Fibroblast of skin of abdomen (primary cell): ENCODE measurements at regions not wholly inside any gene's neighbourhood (a gene's known extent, or its start where the extent isn't known, plus 50 kb on each side); places are given as distances from the start of the nearest gene placed in this dataset.

ENCODE experiments used
- DNase-seq: peaks from one replicate; pipeline ENCODE4 v3.0.0-alpha.2; 2013

DNA sequence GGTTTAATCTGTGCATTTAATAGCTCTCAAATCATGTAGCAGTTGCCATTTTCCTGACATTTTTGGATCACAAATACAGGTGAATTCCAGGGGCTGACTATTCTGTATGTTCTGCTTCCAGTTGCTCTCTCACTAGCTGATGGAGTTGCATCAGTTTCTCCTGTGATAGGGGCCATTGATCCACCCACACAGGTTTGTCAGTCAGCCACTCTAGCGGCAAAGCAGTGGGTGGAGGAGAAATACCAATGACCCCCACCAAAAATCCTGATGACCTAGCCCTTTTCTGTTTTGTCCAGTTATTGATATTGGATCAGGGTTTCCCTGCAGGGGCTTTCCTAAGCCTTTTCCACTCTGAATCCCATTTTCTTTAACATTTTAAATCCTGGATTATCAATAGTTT lies 72.3 kb upstream of the BTN3A2 start:
- DNase-seq = no peak

DNA sequence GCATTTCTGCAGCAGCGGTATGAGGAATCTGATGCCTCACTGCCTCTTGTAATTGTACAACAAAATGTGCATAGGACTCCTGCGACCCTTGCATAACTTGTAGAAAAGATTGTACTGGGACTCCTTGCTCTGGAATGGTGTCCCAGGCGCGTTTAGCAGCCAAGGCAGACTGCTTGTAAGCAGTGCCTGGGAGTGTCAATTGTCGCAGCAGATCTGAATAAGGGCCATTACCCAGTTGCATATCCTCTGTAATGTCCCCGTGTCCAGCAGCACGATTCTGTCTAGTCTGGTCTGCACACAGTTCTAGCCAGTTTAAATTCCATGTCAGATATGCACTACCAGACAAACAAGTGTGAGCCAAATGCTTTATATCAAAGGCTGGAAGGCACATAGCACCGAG lies 70.7 kb upstream of the BTN3A2 start:
- DNase-seq = no peak

DNA sequence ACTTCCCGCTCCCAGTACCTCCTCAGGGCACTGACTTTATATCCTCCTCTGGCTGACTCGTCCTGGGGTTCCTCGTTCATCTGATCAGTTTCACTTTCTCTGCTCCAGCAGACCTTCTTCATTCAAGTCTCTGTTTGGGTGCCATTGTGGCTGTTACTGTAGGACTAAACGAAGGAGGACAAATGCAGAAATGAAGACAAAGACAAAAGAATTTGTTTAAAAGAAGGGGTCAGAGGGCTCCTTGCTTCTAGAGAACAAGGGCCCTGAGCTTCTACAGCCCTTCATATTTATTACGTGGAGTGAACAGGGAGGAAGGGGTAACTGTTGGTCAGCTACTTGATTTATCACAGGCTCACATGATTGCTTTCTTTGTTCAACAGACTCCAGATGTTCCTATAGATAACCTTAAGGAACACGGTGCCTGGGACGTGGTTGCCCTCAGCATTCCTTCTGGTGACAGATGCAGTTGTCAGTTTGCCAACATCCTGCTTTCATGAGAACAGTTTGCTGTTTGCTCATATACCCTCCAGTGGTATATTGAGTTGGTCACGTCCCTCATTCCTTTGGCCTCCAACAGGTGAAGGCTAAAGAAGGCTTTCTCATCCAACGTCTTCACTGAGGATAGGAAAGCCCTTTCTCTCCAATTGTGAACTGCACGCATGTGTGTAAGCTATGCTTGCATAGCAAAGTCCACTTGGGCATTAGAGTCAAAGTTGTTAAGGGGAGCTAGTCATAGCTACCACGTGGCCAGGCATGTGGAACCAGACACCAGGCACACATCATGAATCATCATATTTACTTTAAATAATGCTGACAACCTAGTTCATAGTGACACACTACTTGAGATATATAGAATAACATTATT lies 69.1 kb upstream of the BTN3A2 start:
- DNase-seq = peak; percentile 61

DNA sequence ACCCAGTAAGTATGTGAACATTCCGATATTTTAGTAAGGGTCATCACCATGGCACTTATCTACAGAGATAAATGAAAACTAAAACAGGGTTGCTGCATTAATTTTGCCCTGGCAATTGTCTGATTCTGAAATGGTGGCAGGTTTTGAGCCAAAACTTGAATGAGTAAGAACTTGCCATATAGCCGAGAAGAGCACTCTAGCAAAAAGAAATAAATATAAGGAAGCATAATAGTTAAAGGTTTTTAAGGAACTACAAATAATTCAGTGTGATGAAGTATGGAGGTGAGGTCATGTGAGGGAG lies 68.5 kb upstream of the BTN3A2 start:
- DNase-seq = no peak

DNA sequence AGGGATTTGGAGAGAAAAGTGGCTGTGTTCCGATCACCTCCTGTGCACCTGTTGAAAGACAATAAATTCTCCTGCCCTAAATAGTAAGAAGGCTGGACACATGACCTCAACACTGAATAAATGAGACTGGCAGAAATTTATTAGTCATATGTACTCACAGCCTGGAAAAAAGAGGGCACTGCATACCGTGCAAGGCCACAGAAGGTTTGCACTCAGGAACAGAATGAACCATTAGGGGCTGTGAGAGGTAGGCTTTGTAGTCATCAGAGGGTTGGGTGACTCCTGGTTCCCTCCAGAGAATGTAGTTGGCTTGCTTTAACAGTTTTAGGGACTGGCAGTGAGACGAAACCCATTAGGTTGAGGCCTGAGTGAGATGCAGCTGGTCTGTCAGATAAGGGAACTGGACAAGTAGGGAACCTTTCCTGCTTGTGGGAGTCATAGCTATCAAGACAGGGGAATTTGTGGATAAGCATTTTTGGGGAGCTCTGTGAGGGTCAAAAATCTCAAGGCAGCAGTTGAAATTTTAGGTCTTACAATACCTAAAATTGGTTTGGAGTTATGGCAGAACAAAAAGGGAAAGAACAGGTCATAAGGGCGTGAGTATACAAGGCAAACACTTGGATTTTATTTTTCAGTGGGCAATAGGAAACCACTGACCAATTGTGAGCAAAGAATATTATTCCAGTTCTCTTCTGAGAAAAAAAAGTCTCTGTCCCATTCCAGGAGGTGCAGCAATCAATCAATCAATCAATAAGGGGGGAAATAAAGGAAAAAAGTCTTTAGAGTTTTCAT lies 67.9 kb upstream of the BTN3A2 start:
- no peak for DNase-seq

DNA sequence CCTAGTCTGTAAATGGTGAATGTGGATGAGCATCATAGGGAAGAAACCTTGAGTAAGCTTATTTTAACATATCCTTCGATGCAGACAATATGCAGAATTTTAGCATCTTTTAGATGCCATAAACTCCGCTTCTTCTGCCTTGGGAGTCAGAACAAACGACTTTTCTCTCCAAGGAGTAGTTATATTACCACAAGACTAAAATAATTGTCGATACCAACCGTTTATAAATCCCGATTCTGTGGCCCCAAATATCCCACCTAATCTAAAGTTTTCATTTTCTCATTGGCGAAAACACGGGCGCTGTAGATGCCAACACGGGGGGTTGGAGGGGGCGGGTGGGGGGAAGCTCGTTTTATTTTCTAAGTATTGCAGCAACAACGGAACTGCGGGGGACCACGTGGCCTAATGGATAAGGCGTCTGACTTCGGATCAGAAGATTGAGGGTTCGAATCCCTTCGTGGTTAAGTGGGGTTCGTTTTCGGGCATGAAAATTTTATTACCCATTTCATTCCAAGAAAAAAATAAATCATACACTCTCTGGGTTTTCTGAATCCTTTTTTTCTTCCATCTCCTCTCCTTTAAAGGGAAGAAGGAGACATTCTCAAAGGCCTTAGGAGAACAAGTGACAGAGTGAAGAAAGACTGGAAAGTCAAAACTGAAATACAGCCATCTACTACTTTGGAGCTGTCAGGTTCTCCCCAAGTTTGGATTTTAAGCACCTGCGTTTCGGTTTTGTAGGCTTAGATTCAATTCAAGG lies 65.5 kb upstream of the BTN3A2 start:
- DNase-seq = no peak

DNA sequence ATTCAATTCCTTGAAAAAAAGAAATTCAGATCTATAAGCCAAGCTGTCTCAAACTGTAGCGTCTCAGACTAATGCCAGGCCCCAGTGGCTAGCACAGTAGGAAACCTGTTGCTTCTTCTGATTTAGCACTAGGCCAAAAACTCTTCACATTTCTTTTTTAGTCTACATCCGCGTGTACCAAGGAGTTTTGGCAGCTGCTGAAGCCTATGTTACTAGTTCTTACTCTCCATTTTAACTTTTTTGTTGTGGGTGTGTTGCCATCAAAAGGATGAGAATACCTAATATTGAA lies 65.0 kb upstream of the BTN3A2 start:
- DNase-seq = no peak

DNA sequence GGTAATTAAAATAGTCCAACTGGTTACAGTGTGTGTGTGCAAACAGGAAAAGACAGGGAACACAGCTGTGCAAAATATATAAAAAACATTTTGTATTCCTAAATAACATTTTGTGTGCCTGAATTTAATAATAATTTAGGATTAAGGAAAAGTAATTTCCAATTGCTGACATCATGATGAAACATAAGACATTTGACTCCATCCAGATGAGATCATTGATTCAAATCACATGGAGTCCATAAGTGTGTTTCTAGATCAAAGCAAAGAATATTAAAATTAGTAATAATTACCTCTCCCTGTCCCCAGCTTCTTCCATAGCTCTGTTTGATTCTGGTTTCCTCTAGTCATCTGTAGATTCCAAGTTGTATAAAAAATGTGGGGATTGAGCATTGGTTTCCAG lies 64.6 kb upstream of the BTN3A2 start:
- no peak for DNase-seq

DNA sequence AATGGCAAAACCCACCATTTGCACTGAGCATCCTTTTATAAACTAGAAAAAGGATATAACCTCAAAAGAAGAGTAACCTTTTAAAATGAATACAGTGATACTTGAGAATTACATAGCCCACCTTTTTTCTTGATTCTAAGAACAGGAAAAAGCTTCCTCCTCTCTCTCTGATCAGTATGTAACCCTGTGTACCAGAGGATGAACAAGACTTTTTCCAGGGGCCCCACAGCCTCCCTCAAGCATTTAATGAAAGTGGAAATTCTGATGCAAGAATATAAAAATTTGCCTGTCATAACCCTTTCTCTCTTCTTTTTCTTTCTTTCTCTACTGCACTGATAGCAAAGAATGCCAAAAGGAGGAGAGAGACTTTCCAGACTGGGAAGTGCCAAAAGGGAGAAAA lies 64.2 kb upstream of the BTN3A2 start:
- DNase-seq = no peak

DNA sequence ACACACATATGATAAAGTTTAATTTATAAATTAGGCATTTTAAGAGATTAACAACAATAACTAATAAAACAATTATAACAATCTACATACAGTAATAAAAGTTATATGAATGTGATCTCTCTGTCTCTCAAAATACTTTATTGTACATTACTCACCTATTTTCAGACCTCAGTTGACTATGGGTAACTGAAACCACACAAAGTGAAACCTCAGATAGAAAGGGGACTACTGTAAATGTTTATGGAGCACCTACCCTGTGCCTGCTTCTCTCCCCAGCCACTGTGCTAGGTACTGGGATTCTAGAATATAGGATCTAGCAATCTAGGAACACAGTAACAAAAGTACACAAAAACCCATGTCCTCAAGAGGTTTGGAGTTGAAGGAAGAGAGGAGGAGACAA lies 63.4 kb upstream of the BTN3A2 start:
- DNase-seq = no peak

DNA sequence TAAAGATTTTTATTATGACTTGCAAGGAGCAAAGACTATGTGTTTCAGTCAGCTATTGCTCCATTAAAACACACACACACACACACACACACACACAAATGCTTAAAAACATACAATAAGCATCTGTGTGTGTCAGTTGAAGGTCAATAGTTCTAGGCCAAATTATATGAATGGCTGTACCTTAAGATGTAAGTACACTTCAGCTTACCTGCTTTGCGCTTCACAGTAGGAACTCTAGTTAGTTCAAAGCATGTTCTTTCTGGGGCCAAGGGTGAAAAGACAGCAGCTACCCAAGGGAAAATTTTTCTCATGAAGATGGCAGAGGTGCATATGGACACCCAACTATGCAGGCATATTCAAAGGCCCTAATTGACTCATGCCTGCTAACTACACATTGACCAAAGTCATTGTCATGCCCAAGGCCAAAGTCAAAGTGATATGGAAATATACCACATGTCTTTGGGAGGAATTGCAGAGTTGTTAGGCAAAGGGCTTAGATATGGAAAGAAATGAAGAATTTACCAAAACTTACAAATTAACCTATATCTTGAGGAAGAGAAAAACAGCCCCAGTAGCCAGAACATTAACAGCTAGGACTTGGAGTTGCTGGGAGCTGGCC lies 61.9 kb upstream of the BTN3A2 start:
- DNase-seq = no peak

DNA sequence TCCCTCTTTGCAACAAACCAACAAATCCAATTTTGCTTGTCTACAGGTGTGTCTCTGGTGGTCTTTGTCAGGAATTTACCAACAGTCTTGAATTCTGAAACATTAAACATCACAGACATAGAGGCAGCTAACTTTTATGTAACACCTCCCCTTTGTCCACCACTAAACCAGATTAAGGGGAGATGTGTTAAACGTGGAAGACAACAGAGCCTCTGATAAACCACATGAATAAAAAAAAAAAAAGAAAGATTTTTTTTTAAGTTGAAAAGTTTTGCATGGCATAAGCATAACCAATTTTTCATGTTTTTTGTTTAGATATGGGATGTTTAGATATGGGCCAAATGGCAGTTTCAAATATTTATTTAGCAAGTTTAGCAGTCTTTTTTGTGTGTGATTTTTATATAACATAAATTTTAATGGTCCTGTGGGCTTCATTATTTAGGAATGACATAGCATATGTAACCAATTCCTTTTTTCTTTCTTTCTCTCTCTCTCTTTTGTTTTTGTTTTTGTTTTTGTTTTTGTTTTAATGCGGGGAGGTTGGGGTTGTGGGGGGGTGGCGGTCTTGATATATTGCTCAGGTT lies 60.7 kb upstream of the BTN3A2 start:
- no peak for DNase-seq

DNA sequence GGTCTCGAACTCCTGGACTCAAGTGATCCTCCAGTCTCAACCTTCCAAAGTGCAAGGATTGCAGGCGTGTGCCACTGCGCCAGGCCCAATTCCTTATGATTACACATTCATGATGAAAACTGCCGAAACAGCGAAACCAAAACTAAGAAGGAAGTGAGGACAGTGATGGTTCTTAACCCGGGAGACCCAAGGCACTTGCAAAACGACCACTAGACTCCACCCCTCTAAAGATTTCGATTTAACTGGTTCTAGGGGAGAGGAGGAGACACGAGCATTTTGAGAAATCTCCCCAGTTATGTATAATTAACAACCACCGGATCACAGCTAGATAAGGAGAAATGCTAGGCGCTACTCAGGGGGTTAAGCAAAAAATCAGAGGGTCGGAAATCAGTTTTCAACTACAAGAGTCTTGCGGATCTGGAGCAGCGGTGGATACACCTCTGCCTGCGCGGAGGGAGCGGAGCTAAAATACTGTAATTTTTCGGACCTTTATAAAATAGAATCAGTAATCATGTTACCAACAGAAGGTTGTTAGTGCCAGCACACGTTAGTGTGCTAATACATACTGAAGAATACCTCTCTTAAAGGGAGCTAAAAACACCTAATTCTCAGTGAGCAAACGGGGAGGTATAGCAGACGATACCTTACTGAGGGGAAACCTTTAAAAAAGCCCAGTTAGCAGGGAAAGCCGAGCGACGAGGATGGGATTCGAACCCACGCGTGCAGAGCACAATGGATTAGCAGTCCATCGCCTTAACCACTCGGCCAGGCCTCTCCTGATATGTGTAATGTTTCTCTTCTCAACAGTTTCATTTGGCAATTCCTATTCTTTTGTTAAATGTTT lies 60.0 kb upstream of the BTN3A2 start:
- DNase-seq = peak; percentile 49

DNA sequence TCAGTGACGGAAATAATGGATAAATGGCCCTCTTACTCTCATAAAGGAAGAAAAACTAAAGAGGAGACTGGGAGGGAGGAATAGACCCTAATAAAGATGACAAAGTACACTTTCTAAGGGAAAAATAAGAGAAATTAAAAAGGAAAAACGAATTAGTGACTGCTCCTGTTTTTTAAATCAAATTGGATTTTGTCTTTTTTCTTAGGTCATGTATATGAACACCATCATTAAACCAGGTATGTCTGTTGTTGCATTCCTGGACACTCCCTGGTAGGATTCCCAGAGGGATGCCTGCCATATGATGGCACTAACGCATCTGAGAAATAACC lies 59.4 kb upstream of the BTN3A2 start:
- no peak for DNase-seq

DNA sequence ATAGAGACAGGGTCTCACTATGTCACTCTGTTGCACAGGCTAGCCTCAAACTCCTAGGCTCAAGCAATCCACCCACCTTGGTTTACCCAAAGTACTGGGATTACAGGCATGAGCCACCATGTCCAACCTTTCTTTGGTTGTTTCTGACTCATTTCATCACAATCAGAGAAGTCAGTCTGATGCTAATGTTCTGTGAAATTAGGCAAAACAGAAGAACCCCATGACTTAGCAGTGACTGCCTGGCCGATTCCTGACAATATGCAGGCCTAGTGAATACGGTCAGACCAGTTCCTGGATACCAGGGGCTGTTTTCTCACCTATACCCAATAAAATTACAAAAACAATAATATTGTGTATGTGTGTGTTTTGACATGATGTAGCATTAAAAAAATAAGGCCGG lies 58.8 kb upstream of the BTN3A2 start:
- DNase-seq = no peak

DNA sequence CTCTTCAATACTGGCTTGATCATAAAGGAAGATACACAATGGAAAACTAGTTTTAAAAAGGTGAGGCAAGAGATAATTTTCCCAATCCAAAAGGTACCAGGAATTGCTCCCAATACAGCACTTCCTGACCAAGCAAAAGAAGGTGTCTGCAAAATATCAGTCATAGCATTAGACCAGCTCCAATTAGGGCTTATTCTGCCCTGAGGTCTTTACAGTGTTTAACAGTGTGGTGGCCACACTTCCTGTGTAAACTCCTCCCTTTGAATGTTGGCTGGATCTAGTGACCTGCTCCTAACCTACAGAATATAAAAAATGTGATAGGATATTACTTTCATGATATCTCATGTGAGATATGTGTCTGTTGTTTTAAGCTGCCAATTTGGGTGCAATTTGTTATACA lies 57.1 kb upstream of the BTN3A2 start:
- no peak for DNase-seq

DNA sequence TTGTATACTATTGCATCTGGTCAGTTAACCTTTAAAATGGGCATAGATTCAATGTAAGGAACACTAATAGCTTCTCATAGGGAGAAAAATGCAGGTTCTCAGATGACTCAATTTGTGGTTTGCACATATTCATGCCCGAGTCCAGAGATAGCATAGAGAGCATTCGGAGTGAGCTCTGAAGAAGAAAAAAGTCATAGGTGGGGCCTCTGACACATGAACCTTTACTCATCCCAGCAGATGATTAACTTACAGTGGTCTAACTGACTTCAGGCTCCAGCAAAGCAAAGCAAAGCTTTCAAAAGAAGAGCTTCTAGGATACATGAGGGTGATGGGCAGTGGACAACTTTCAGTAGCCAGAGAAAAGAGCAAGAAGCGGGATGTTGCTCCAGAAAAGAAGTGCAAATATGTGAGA lies 55.3 kb upstream of the BTN3A2 start:
- peak; percentile 82 for DNase-seq

DNA sequence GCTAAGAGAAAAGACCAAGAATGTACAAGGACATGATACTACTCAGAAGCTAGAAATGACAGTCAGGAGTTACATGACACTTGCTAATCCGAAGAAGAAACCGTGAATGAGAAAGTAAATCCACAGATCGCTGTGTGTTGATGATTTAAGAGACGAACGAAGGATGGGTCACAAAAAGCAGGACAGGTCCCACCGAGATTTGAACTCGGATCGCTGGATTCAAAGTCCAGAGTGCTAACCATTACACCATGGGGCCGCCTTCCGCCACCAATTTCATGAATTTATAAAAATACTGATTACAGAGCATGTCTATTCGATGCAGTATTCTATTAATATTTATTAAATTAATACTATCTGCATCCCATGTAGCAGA lies 54.0 kb upstream of the BTN3A2 start:
- peak; percentile 60 for DNase-seq

DNA sequence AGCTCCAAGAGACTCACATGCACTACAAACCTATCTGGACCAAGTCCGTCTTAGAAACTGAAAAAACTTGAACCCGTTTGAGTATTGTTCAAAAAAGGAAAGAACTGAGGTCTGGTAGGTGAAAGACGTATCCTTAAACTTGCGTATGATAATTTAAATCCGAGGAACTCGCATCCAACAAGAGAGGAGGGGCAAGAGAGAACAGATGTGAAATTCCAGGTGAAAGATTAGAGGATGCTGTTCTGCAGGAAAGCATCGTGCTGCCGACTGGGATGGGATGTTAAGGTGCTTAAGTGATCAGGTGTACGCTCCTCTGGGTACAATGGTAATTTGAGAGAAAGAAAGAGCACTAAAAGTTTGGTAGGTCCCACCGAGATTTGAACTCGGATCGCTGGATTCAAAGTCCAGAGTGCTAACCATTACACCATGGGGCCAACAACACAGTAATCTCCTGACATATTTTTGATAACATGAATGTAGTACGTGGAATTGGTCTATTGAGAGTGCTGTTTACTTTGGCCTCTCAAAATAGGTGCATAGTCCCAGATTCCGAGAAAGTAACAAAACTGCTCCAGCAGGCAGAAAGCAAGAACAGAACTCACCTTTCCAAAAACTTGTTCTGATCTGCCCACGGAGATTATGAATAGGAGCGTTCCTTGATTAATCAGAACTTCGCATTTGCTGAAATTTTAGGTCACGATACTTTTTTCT lies 53.5 kb upstream of the BTN3A2 start:
- DNase-seq = peak; percentile 76

DNA sequence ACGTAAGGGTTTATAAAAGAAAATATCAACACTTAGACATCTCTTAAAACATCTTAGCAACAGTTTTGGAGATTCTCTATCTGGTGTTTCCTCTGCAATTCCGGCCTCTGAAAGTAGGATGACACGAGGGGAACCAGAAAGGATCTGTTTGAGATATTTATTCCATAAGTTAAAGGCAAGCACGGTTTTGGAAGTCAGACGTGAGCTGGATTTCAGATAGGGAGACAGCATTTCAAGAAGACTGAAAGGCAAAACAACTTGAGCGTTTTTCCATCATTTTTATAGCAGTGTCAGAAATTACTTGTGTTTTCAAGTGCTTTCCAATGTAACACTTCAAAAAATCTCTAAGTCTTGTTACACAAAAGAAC lies 52.9 kb upstream of the BTN3A2 start:
- DNase-seq = no peak
